ENCODE measurements at regions not wholly inside any gene's neighbourhood (a gene's known extent, or its start where the extent isn't known, plus 50 kb on each side); places are given as distances from the start of the nearest gene placed in this dataset.

DNA sequence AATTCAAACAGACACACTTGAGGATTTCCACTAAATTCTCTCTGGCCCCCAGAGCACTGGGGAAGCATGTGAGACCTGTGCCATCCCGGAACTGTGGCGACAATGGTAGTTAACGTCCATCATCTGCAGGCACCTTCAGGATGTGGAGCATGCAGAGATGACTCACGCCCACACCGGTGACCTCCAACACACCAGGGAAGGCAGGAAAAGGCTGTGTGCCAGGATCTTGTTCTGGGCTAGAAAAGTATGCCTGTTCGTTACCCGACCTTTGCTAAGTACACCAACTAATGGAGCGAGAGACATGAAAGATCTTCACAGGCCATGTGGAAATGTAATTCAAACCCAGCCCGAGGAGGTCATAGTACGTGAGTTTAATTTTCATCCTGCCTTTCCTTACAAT, 208.8 kb downstream of the MELK start:
- Histone ChIP-seq H3K4me1 (ENCODE audit: insufficient read depth, low read length) (no peaks in the 10 kb centered on the region), H2AK5ac (ENCODE audit: insufficient read length, low read length) (no peak overlapping the region), H2BK15ac (ENCODE audit: low read depth, low read length) (no peak overlapping the region), H3K9ac (ENCODE audit: extremely low read depth, insufficient read length, low read length) (no peak overlapping the region), H3K27ac (ENCODE audit: insufficient read length, low read depth, low read length) (no peak overlapping the region), H4K91ac (ENCODE audit: insufficient read length, low read depth, low read length) (no peak overlapping the region), H2BK20ac (ENCODE audit: low read depth, low read length, poor library complexity, severe bottlenecking) (no peak overlapping the region), H3K9me3 (ENCODE audit: control insufficient read depth, low read depth, low read length) (no peaks in the 10 kb centered on the region), H3K14ac (ENCODE audit: insufficient read depth, low read length) (no peak overlapping the region), H3K79me1 (ENCODE audit: insufficient read depth, low read depth, low read length, poor library complexity, severe bottlenecking) (no peaks in the 10 kb centered on the region), H4K8ac (replicated peaks; ENCODE audit: insufficient read length, low read depth, low read length) (no peak overlapping the region), H2BK120ac (ENCODE audit: low read depth, low read length, poor library complexity, severe bottlenecking) (no peak overlapping the region), H3K79me2 (ENCODE audit: insufficient read depth, low read length) (no peaks in the 10 kb centered on the region), H3K23me2 (ENCODE audit: insufficient read length, low read depth, low read length, poor library complexity, severe bottlenecking) (no peaks in the 10 kb centered on the region), H3K23ac (ENCODE audit: insufficient read length, low read depth, low read length) (no peak overlapping the region), H4K5ac (ENCODE audit: insufficient read length, low read depth, low read length) (no peak overlapping the region), H3K27me3 (ENCODE audit: insufficient read depth, low read length) (no peaks in the 10 kb centered on the region), H3K18ac (ENCODE audit: insufficient read length, low read depth, low read length) (no peak overlapping the region), H3T11ph (ENCODE audit: low read length) (no peak overlapping the region), H3K4ac (ENCODE audit: low read depth, low read length) (no peak overlapping the region), H2BK5ac (ENCODE audit: insufficient read length, low read length) (no peak overlapping the region), H3K56ac (ENCODE audit: insufficient read length, low read depth, low read length) (no peak overlapping the region), H2AFZ (ENCODE audit: low read length) (no peak overlapping the region), H4K20me1 (ENCODE audit: control insufficient read depth, insufficient read depth, insufficient read length) (no peaks in the 10 kb centered on the region), H3K4me2 (ENCODE audit: insufficient read depth, insufficient read length, low read length) (no peak overlapping the region), H2BK12ac (ENCODE audit: insufficient read length, low read depth, low read length) (no peak overlapping the region)
- no peaks in the 10 kb centered on the region for H3K9me3 Mint-ChIP-seq
- no peak for DNase-seq
- no peak overlapping the region for H3K27ac Mint-ChIP-seq
- WGBS (ENCODE audit: extremely low coverage, insufficient read length, low lambda C conversion rate) = no CpG with 5 or more reads among the region's 10 CpGs
- TF ChIP-seq CTCF (conservative IDR thresholded peaks at IDR 0.05) = no peak
- no peaks in the 10 kb centered on the region for H3K36me3 Mint-ChIP-seq (ENCODE audit: insufficient read depth in 1 of 3, low read depth in 3 of 3)
- H3K4me1 Mint-ChIP-seq = peaks cover 5 to 12% of the 10 kb centered on the region in 2 experiments
- H3K4me3 Mint-ChIP-seq = no peak overlapping the region
- H3K27me3 Mint-ChIP-seq (ENCODE audit: low read depth) = peaks cover 42% of the 10 kb centered on the region

Measured in H9 (cell line).